Panc1 (cell line): ENCODE measurements at regions not wholly inside any gene's neighbourhood (a gene's known extent, or its start where the extent isn't known, plus 50 kb on each side); places are given as distances from the start of the nearest gene placed in this dataset.

ENCODE experiments used
- ATAC-seq: fragments of 200-7000 bp; cut with Tn5 transposase; 2 replicates; pipeline ENCODE4 v1.9.1; 2020; ENCODE audit warnings: mild to moderate bottlenecking, moderate library complexity
- BruUV-seq: library from RNA; stranded (reverse); fragments of 400-500 nt; replicated peaks from 2 replicates; lab custom pipeline; 2021; lab: Mats Ljungman, UMichigan
- CTCF ChIA-PET: fragments of 300-600 bp; sonication (Branson Sonifier 250); formaldehyde crosslinking; loops from one replicate; lab custom pipeline; 2022; ENCODE audit warnings: antibody characterized with exemption; lab: Charles Lee
- POLR2A ChIA-PET: fragments of 300-600 bp; sonication (Branson Sonifier 250); formaldehyde crosslinking; loops from one replicate; lab custom pipeline; 2022; ENCODE audit warnings: antibody characterized with exemption; lab: Charles Lee
- DNase-seq: peaks from one replicate; pipeline ENCODE4 v3.0.0-alpha.2; 2010; ENCODE audit warnings: low read depth, low spot score
- H3K27ac ChIP-seq: 2 replicates; pipeline ENCODE4 v1.5.1; 2011; ENCODE audit warnings: mild to moderate bottlenecking, low read length, inconsistent platforms
- H3K27me3 ChIP-seq: fragments of 200-500 bp; sonication (Bioruptor generic); 2 replicates; pipeline ENCODE4 v1.6.0; 2014; ENCODE audit warnings: low read length, inconsistent platforms; ENCODE audit not compliant: control insufficient read depth, insufficient read depth
- H3K36me3 ChIP-seq: fragments of 200-500 bp; sonication (Bioruptor generic); 2 replicates; pipeline ENCODE4 v1.5.1; 2014; ENCODE audit warnings: inconsistent platforms, mild to moderate bottlenecking, low read length, moderate library complexity; ENCODE audit not compliant: control insufficient read depth, insufficient read depth
- H3K4me1 ChIP-seq: 2 replicates; pipeline ENCODE4 v1.5.1; 2011; ENCODE audit warnings: inconsistent platforms, mild to moderate bottlenecking, low read length, moderate library complexity; ENCODE audit not compliant: control insufficient read depth, insufficient read depth
- H3K4me3 ChIP-seq, 2 experiments: 2 replicates each; pipeline ENCODE4 v1.5.1; 2011 to 2012; ENCODE audit warnings: low read depth in 2 of 2, low read length in 2 of 2, mild to moderate bottlenecking in 2 of 2, inconsistent platforms in 1 of 2, moderate library complexity in 1 of 2
- H3K9me3 ChIP-seq: fragments of 200-500 bp; sonication (Bioruptor generic); 2 replicates; pipeline ENCODE4 v1.5.1; 2014; ENCODE audit warnings: low read depth, mild to moderate bottlenecking, inconsistent platforms, low read length, moderate library complexity; ENCODE audit not compliant: control insufficient read depth, insufficient read depth
- CTCF ChIP-seq: fragments of 450-650 bp; IDR thresholded peaks from 2 replicates; pipeline ENCODE4 v1.5.1; 2017; ENCODE audit warnings: mild to moderate bottlenecking
- POLR2AphosphoS5 ChIP-seq: IDR thresholded peaks from 2 replicates; pipeline ENCODE4 v1.6.1; 2012; ENCODE audit warnings: mild to moderate bottlenecking, low read depth, low read length, moderate library complexity
- REST ChIP-seq, 2 experiments: IDR thresholded peaks; 2 replicates each; pipeline ENCODE4 v1.6.1; 2011 to 2012; ENCODE audit warnings: low read depth in 2 of 2, control low read depth in 1 of 2, low read length in 1 of 2, mild to moderate bottlenecking in 1 of 2, moderate library complexity in 1 of 2; ENCODE audit not compliant: insufficient read depth in 1 of 2
- SIN3A ChIP-seq: IDR thresholded peaks from 2 replicates; pipeline ENCODE4 v1.6.1; 2012; ENCODE audit warnings: low read depth, mild to moderate bottlenecking, low read length, moderate library complexity, borderline replicate concordance; ENCODE audit not compliant: insufficient read depth
- TCF7L2 ChIP-seq: IDR thresholded peaks from 2 replicates; pipeline ENCODE4 v1.6.1; 2011; ENCODE audit warnings: mild to moderate bottlenecking, low read depth, low read length, inconsistent platforms
- in situ Hi-C: cut with HindIII; loops from 2 replicates; pipeline ENCODE4 v1.10.0; 2016; ENCODE audit warnings: low sequenced_read_pairs, low pct_unique_long_range_greater_than_20kb
- intact Hi-C: fragments of 100-400 bp; cut with micrococcal nuclease; formaldehyde crosslinking; loops from one replicate; pipeline ENCODE4 v1.10.0; 2022; ENCODE audit not compliant: unreplicated experiment

DNA sequence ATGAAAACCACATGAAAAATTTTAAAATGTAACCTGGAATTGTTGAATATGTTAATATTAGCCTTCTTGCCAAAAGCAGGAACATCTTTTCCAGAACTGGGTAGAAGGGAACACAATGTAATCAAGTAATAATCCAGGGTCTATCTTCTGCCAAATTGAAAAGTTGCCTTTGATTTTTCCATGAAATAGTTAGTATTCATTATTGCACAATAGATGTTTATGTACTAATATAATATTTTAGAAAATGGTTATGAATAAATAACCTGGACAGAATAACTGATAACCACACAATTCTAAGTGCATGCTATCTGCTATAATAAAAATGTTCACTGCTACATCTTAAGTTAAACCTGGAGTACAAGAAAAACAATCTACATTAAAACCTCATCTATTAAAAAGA, 802.3 kb downstream of the LIG4 start:
- Histone ChIP-seq H3K4me1 (no peaks in the 10 kb centered on the region), H3K4me3 (no peak overlapping the region), H3K27ac (no peak overlapping the region), H3K9me3 (no peaks in the 10 kb centered on the region), H3K27me3 (no peaks in the 10 kb centered on the region), H3K36me3 (no peaks in the 10 kb centered on the region)
- intact Hi-C loops = no loop called here
- no TSS peak for BruUV-seq
- in situ Hi-C loops = no loop called here
- DNase-seq = no peak
- TF ChIP-seq REST (IDR thresholded peaks at IDR 0.05; ENCODE audit: insufficient read depth in 1 of 2, low read depth in 2 of 2, low read length in 1 of 2) (no peak), POLR2AphosphoS5 (no peak), CTCF (no peak), TCF7L2 (no peak), SIN3A (no peak)
- ChIA-PET POLR2A (no interaction called here), CTCF (no interaction called here)
- no peak for ATAC-seq

- TF ChIP-seq REST (IDR thresholded peaks at IDR 0.05; ENCODE audit: insufficient read depth in 1 of 2, low read depth in 2 of 2, low read length in 1 of 2) (no peak), SIN3A (no peak), POLR2AphosphoS5 (no peak), CTCF (no peak), TCF7L2 (no peak)
- no TSS peak for BruUV-seq
- ATAC-seq (no peak), DNase-seq (no peak)
- Histone ChIP-seq H3K36me3 (no peaks in the 10 kb centered on the region), H3K27ac (no peak overlapping the region), H3K4me1 (no peaks in the 10 kb centered on the region), H3K4me3 (no peak overlapping the region), H3K9me3 (no peaks in the 10 kb centered on the region), H3K27me3 (no peaks in the 10 kb centered on the region)
- ChIA-PET POLR2A (no interaction called here), CTCF (no interaction called here)
- in situ Hi-C loops = no loop called here
- intact Hi-C loops = no loop called here
Measured at GRCh38 chr13:107407074-107407473, 808.3 kb downstream of the LIG4 start.
